RWPE1 (cell line): ENCODE measurements at regions not wholly inside any gene's neighbourhood (a gene's known extent, or its start where the extent isn't known, plus 50 kb on each side); places are given as distances from the start of the nearest gene placed in this dataset.

Source experiments
- CTCF ChIA-PET: fragments of 350-600 bp; sonication (Branson Sonifier 250); formaldehyde crosslinking; extraction: SDS; loops from one replicate; lab custom pipeline; 2021; lab: Yijun Ruan, JAX
- POLR2A ChIA-PET: fragments of 400-600 bp; formaldehyde crosslinking; extraction: SDS; loops from one replicate; lab custom pipeline; 2020; ENCODE audit warnings: antibody characterized with exemption; ENCODE audit not compliant: low non-redundant PET; lab: Yijun Ruan, JAX
- DNase-seq: peaks from one replicate; pipeline ENCODE4 v3.0.0; 2012; ENCODE audit warnings: low spot score
- H3K27ac ChIP-seq: fragments of 450-650 bp; 2 replicates; pipeline ENCODE4 v1.5.1; 2017
- TF ChIP-seq, protein P1 (sequence below): fragments of 450-650 bp; conservative IDR thresholded peaks from 2 replicates; pipeline ENCODE4 v1.5.1; 2017; ENCODE audit warnings: low read depth, mild to moderate bottlenecking

DNA sequence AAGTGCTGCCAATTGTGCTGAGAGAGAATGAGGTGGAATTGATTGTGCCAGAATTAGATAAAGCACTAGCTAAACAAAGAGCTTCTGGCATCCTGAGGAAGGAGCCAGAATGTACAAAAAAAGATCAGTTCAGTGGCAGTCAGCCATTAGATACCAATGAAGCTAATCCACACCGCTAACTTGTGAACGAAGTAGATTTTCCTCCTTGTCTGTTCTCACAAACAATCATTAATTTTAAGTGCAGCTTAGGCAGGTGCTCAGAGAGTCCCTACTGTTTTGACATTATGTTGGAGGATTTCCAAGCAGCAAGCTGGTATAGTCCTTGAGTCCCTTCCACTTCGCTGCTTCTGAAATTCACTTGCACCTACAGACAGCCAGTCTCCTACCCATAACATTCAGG is 617.4 kb downstream of the CENPC start:
- no peak for DNase-seq
- POLR2A ChIA-PET, result no interaction called here
- H3K27ac ChIP-seq, result no peak overlapping the region
- CTCF ChIA-PET, result no interaction called here
- TF ChIP-seq, protein P1, sequence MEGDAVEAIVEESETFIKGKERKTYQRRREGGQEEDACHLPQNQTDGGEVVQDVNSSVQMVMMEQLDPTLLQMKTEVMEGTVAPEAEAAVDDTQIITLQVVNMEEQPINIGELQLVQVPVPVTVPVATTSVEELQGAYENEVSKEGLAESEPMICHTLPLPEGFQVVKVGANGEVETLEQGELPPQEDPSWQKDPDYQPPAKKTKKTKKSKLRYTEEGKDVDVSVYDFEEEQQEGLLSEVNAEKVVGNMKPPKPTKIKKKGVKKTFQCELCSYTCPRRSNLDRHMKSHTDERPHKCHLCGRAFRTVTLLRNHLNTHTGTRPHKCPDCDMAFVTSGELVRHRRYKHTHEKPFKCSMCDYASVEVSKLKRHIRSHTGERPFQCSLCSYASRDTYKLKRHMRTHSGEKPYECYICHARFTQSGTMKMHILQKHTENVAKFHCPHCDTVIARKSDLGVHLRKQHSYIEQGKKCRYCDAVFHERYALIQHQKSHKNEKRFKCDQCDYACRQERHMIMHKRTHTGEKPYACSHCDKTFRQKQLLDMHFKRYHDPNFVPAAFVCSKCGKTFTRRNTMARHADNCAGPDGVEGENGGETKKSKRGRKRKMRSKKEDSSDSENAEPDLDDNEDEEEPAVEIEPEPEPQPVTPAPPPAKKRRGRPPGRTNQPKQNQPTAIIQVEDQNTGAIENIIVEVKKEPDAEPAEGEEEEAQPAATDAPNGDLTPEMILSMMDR, result no peak

DNA sequence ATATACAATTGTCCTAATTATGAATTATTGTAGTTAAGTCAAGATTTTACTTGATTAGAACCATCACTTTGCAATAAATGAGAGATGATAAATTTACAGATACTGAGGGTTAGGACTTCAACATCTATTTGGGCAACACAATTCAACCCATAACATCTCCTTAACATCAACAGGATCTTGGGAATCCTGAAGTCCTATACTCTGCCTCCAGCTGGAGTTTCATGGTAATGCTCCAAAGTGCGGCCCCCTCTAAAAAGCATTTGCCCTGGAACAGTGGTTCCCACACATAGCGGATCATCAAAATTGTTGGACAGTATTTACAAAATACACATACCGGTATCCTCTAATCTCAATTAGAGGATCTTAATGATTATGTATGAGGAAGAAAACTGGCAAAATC is 618.6 kb downstream of the CENPC start:
- TF ChIP-seq, protein P1, result no peak
- CTCF ChIA-PET, result interaction anchor here (0.6 kb wide), 1 partner anchor 31 kb away, joined by 3 read pairs; no protein-coding TSS in a partner anchor

DNA sequence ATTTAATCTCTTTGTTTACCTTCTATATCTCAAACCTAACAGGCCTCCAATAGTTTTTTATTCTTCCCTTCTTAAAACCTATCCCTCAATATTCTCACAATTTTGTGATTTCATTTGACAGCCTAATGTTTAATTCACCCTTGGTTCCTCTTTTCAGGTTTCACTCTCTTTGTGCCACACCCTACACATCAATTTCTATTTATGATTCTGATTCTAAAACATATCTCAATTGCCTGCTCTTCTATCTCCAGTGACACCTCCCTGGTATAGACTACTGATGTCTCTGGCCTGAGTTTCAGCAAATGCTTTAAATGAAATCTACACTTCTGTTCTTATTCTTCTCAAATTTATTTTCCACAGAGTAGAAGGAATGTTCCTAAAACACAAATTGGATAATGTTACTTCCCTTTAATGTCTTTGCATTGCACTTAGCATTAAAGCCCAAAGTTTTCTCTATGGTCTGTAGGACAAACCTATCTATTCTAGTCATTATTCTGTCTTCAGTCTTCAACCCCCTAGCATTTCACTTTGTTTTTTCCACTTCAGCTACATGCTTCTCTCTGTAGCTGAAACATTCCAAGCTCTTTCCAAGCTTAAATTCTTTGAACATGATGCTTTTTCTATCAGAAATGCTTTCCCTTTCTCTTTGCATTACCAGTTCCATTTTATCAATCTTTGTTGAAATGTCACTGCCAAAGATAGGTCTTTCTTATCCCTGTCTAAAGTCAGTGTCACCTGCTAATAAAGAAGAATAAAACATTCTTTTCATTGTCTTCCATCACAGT is 622.0 kb downstream of the CENPC start:
- TF ChIP-seq, protein P1, result no peak
- no peak overlapping the region for H3K27ac ChIP-seq
- ChIA-PET CTCF (no interaction called here), POLR2A (no interaction called here)
- no peak for DNase-seq

More for the DNA sequence above, 618.6 kb downstream of the CENPC start:
- POLR2A ChIA-PET, result no interaction called here
- H3K27ac ChIP-seq, result no peak overlapping the region
- no peak for DNase-seq

DNA sequence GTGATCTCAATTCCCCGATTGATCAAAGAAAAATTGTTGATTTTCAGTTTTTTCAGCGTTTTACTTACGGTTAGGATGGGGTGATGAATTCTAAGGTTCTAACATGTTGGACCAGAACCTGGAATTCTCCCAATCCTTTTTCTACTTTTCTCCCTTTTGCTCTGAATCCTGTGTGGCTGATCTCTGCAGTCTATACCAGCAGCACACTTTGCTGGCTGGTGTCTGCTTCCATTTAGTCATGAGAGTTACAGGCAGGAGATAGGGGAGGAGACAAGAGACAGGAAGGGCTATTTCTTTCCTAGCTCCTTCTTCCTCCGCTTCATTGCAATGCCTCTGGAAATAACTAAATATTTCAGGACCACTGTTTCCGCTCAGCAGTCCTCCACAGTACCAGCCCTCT is 623.9 kb downstream of the CENPC start:
- H3K27ac ChIP-seq, result no peak overlapping the region
- TF ChIP-seq, protein P1, result no peak
- CTCF ChIA-PET, result no interaction called here
- POLR2A ChIA-PET, result no interaction called here
- DNase-seq, result no peak

DNA sequence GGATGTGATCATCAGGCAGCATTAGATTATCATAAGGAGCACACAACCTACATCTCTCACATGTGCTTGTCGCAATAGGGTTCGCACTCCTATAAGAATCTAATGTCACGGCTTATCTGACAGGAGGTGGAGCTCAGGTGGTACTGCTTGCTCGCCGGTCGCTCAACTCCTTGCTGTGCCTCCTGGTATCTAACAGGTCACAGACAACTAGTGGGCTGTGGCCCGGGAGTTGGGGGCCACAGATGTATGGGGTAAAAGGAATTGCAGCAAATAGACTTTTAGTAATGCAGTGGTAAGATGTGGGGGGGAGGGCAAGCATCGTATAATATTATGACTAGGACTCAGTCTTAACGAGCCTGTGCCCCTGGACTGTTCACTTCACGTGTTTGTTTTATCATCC is 624.8 kb downstream of the CENPC start:
- ChIA-PET CTCF (no interaction called here), POLR2A (no interaction called here)
- no peak for DNase-seq
- TF ChIP-seq, protein P1, result no peak
- H3K27ac ChIP-seq, result no peak overlapping the region

DNA sequence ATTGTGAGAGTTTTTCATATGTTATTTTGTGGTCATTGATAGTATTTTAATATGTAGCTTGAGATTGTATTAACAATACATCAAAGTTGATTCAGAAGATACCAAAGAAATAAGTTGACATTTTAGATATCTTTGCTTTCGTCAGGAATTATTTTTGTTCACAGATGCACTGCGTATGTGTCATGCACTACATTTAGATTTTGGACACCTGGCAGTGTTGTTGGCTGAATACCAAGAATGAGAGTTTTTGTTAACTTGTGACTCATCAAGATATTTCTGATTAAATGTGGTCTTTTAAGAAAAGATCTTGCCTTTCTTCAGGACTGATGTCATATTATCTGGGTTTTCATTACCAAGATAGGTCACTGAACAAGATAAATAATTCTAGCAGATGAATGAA is 633.4 kb downstream of the CENPC start:
- peak; percentile 9 for DNase-seq
- TF ChIP-seq, protein P1, result no peak
- POLR2A ChIA-PET, result no interaction called here
- no peak overlapping the region for H3K27ac ChIP-seq
- CTCF ChIA-PET, result no interaction called here
